Ectodermal cell (in vitro differentiated cells): ENCODE measurements at regions not wholly inside any gene's neighbourhood (a gene's known extent, or its start where the extent isn't known, plus 50 kb on each side); places are given as distances from the start of the nearest gene placed in this dataset.

Experiments
- H3K27ac ChIP-seq: 2 replicates; pipeline ENCODE4 v1.7.0; 2013; ENCODE audit warnings: mild to moderate bottlenecking, low read depth, low read length; ENCODE audit not compliant: insufficient read depth, poor library complexity, severe bottlenecking
- H3K27me3 ChIP-seq: 2 replicates; pipeline ENCODE4 v1.7.0; 2013; ENCODE audit warnings: mild to moderate bottlenecking, low read length; ENCODE audit not compliant: insufficient read depth, control insufficient read depth, poor library complexity, severe bottlenecking
- H3K36me3 ChIP-seq: one replicate; pipeline ENCODE4 v1.7.0; 2013; ENCODE audit warnings: low read length; ENCODE audit not compliant: control insufficient read depth, insufficient read depth
- H3K4me1 ChIP-seq: one replicate; pipeline ENCODE4 v1.7.0; 2013; ENCODE audit warnings: low read length; ENCODE audit not compliant: control insufficient read depth, insufficient read depth
- H3K4me3 ChIP-seq: 2 replicates; pipeline ENCODE4 v1.7.0; 2013; ENCODE audit warnings: low read depth, low read length, control low read depth; ENCODE audit not compliant: insufficient read depth
- H3K9me3 ChIP-seq: 2 replicates; pipeline ENCODE4 v1.7.0; 2013; ENCODE audit warnings: mild to moderate bottlenecking, low read length, moderate library complexity; ENCODE audit not compliant: control insufficient read depth
- WGBS, 2 experiments: methylation state at CpG; one replicate each; pipeline ENCODE4 v1.1.7; 2013; ENCODE audit warnings: missing lambda C conversion rate in 2 of 2; 5-methylcytosine and 5-hydroxymethylcytosine counted together

GRCh38 chr4:89446193-89446592 lies 138.6 kb upstream of the GPRIN3 start:
- no peak overlapping the region for H3K27ac ChIP-seq
- H3K4me1 ChIP-seq: no peaks in the 10 kb centered on the region
- H3K36me3 ChIP-seq: no peaks in the 10 kb centered on the region
- H3K9me3 ChIP-seq: no peaks in the 10 kb centered on the region
- no peaks in the 10 kb centered on the region for H3K27me3 ChIP-seq
- 80 to 95% methylated on average over 2 of the region's 2 CpGs for WGBS, 2 experiments
- no peak overlapping the region for H3K4me3 ChIP-seq

GRCh38 chr4:89439533-89439932 lies 131.9 kb upstream of the GPRIN3 start:
- no peaks in the 10 kb centered on the region for H3K27me3 ChIP-seq
- H3K4me3 ChIP-seq: no peak overlapping the region
- no peak overlapping the region for H3K27ac ChIP-seq
- H3K4me1 ChIP-seq: no peaks in the 10 kb centered on the region
- H3K36me3 ChIP-seq: no peaks in the 10 kb centered on the region
- WGBS, 2 experiments: 62 to 69% methylated on average over 2 of the region's 2 CpGs
- no peaks in the 10 kb centered on the region for H3K9me3 ChIP-seq

GRCh38 chr4:89438102-89438831 lies 130.7 kb upstream of the GPRIN3 start:
- no peak overlapping the region for H3K27ac ChIP-seq
- no peaks in the 10 kb centered on the region for H3K9me3 ChIP-seq
- H3K4me1 ChIP-seq: no peaks in the 10 kb centered on the region
- no peaks in the 10 kb centered on the region for H3K36me3 ChIP-seq
- H3K27me3 ChIP-seq: no peaks in the 10 kb centered on the region
- 88 to 92% methylated on average over 12 to 14 of the region's 14 CpGs for WGBS, 2 experiments
- no peak overlapping the region for H3K4me3 ChIP-seq

- Histone ChIP-seq H3K4me3 (no peak overlapping the region), H3K27ac (no peak overlapping the region), H3K9me3 (no peaks in the 10 kb centered on the region), H3K4me1 (no peaks in the 10 kb centered on the region), H3K27me3 (no peaks in the 10 kb centered on the region), H3K36me3 (no peaks in the 10 kb centered on the region)
- WGBS, 2 experiments: 73 to 83% methylated on average over 1 to 2 of the region's 3 CpGs
Observed at GRCh38 chr4:89434364-89434988, 126.9 kb upstream of the GPRIN3 start.

GRCh38 chr4:89427782-89428181 lies 120.2 kb upstream of the GPRIN3 start:
- Histone ChIP-seq H3K27me3 (no peaks in the 10 kb centered on the region), H3K36me3 (no peaks in the 10 kb centered on the region), H3K4me3 (no peak overlapping the region), H3K9me3 (no peaks in the 10 kb centered on the region), H3K27ac (no peak overlapping the region), H3K4me1 (no peaks in the 10 kb centered on the region)
- WGBS, 2 experiments: 80 to 95% methylated on average over 1 to 2 of the region's 2 CpGs

GRCh38 chr4:89425023-89425422 lies 117.4 kb upstream of the GPRIN3 start:
- 87 to 88% methylated on average over 1 of the region's 1 CpG for WGBS, 2 experiments
- no peaks in the 10 kb centered on the region for H3K9me3 ChIP-seq
- no peak overlapping the region for H3K4me3 ChIP-seq
- H3K36me3 ChIP-seq: no peaks in the 10 kb centered on the region
- H3K27ac ChIP-seq: no peak overlapping the region
- no peaks in the 10 kb centered on the region for H3K27me3 ChIP-seq
- no peaks in the 10 kb centered on the region for H3K4me1 ChIP-seq

- Histone ChIP-seq H3K27ac (no peak overlapping the region), H3K9me3 (no peaks in the 10 kb centered on the region), H3K4me3 (no peak overlapping the region), H3K27me3 (no peaks in the 10 kb centered on the region), H3K36me3 (no peaks in the 10 kb centered on the region), H3K4me1 (no peaks in the 10 kb centered on the region)
- WGBS, 2 experiments: 95% methylated on average over 2 to 3 of the region's 3 CpGs
Observed at GRCh38 chr4:89422441-89422990, 114.9 kb upstream of the GPRIN3 start.

GRCh38 chr4:89420507-89420906 lies 112.9 kb upstream of the GPRIN3 start:
- H3K36me3 ChIP-seq: no peaks in the 10 kb centered on the region

GRCh38 chr4:89419111-89419695 lies 111.6 kb upstream of the GPRIN3 start:
- H3K27me3 ChIP-seq: no peaks in the 10 kb centered on the region
- no peak overlapping the region for H3K4me3 ChIP-seq
- H3K9me3 ChIP-seq: no peaks in the 10 kb centered on the region
- WGBS, 2 experiments: 78 to 86% methylated on average over 2 to 4 of the region's 5 CpGs
- no peaks in the 10 kb centered on the region for H3K36me3 ChIP-seq
- no peak overlapping the region for H3K27ac ChIP-seq
- H3K4me1 ChIP-seq: no peaks in the 10 kb centered on the region

More at GRCh38 chr4:89420507-89420906, 112.9 kb upstream of the GPRIN3 start:
- Histone ChIP-seq H3K4me1 (no peaks in the 10 kb centered on the region), H3K9me3 (no peaks in the 10 kb centered on the region), H3K4me3 (no peak overlapping the region), H3K27ac (no peak overlapping the region), H3K27me3 (no peaks in the 10 kb centered on the region)
- WGBS, 2 experiments: 99 to 100% methylated on average over 2 of the region's 2 CpGs

GRCh38 chr4:89416960-89417359 lies 109.4 kb upstream of the GPRIN3 start:
- no peaks in the 10 kb centered on the region for H3K36me3 ChIP-seq
- no peak overlapping the region for H3K4me3 ChIP-seq
- WGBS, 2 experiments: 95 to 100% methylated on average over 1 to 2 of the region's 2 CpGs
- no peak overlapping the region for H3K27ac ChIP-seq
- H3K27me3 ChIP-seq: no peaks in the 10 kb centered on the region
- H3K9me3 ChIP-seq: no peaks in the 10 kb centered on the region
- no peaks in the 10 kb centered on the region for H3K4me1 ChIP-seq
